CD4-positive, alpha-beta T cell treated with Interleukin-1 beta for 1 hour (primary cell): ENCODE measurements at regions not wholly inside any gene's neighbourhood (a gene's known extent, or its start where the extent isn't known, plus 50 kb on each side); places are given as distances from the start of the nearest gene placed in this dataset.
"Not testable (repeated sequence)": the region's sequence is repeated elsewhere in the genome, so short reads cannot be mapped to it uniquely, and the experiment has no call there.

Experiments
- DNase-seq, 2 donors: peaks; one replicate each; pipeline ENCODE4 v3.0.0-alpha.2; 2020 to 2022

GRCh38 chr2:212766921-212767320 lies 228.3 kb upstream of the ERBB4 start:
- no peak for DNase-seq

- DNase-seq: no peak
These were observed 214.2 kb upstream of the ERBB4 start for GRCh38 chr2:212752730-212753351.

DNA sequence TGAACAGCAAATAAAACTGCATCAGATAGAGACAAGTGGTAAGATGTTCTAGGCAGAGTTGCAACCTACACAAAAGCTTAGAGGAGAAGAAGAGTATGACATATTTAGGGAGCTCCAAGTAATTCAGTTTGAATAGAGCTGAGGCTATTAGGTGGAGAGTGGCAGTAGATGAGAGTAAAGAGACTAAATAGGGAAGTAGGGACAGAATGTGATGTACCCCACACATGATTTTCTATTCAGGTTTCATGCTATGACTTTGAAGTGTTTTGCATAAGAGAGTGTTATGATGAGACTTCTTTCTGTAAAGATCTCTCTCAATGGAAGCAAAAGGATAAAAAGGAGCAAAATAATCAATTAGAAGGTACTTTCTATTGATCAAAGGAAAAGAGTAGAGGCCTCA lies 206.8 kb upstream of the ERBB4 start:
- DNase-seq: no peak

DNA sequence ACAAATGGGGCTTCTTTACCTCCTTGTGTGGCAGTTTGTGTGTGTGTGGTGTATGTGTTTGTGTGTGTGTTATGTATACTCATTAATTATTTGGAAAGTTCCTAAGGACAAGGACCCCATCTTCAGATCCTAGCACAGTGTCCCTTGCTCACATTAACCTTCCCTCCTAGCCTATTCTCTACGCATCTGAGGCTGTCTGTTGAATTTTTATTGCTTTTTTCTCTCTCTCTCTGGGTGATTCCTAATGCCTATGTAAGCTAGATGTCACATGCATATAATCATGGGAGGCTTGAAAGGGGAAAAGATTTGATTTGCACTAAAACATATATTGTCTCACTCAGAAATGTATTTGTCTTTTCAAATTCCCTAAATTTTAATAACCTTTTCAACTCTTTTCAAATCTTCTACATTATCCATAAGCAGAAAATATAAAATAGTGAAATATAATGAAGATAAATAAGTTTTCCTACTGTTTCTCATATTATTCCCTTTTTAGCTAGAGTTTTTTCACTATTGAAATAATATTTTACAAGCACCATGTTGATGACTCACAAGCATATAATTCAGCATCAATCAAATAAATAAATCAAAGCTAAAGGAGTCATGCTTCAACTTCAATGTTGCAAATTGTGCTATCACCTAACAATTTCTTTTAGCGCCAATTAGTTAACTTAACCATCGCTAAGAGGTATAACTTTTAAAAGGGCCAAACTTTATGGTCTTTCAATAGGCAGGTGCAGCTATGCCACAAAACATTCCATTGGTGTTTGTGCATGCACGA lies 199.0 kb upstream of the ERBB4 start:
- DNase-seq: no peak

DNA sequence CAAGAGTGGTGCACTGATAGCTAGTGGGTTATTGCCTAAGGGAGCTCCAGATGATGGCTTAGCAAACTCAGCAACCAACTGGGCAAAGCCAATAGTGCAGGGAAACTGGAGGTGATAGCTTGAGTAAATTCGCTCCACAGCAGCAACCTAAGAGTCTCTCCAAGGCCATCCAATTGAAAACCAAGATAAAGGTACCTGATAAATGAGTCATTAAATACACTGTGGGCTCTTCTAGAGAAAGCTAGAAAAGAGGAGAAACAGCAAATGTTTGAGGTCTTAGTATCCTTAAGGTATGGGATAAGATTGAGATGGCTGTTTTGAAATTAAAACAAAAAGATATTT lies 197.8 kb upstream of the ERBB4 start:
- DNase-seq: no peak

DNA sequence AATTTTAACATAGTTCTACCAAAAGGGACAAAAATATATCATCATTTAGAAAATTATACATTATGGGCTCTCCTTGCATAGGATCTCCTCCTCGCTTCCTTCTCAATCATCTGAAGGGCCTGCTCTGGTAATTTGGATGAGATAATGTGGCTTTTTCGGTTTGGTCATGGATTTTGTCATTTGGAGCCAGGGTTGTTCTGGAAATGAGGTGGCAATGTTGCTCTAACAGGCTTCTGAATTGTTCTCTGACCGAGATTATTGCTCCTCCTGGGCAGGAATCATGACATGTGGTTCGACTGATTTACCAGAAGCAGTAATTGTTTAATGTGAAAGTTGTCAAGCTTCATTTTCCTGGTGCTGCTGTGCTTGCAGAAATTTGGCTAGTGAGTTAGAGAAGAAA lies 194.7 kb upstream of the ERBB4 start:
- DNase-seq: no peak

DNA sequence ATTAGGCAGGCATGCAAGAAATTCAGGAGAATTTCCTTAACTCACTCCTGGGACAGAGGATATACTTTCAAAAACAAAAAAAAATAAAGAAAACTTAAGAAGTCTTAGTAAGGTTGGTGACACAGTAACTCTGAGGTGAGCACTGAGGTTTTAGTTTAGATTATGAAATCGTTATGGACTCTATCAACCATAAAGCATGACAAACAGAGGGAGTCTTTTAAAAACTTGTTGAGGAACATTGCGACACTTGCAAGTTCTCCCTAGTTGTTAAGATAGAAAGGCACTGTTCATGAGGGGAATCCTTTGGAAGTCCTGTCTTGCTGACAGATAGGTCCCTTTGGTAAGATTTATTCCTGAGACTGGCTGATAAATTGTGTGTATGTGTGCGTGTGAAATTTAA lies 194.3 kb upstream of the ERBB4 start:
- no peak for DNase-seq

- no peak for DNase-seq
These were observed 192.4 kb upstream of the ERBB4 start for GRCh38 chr2:212730994-212731393.

GRCh38 chr2:212728717-212729116 lies 190.1 kb upstream of the ERBB4 start:
- DNase-seq: no peak

DNA sequence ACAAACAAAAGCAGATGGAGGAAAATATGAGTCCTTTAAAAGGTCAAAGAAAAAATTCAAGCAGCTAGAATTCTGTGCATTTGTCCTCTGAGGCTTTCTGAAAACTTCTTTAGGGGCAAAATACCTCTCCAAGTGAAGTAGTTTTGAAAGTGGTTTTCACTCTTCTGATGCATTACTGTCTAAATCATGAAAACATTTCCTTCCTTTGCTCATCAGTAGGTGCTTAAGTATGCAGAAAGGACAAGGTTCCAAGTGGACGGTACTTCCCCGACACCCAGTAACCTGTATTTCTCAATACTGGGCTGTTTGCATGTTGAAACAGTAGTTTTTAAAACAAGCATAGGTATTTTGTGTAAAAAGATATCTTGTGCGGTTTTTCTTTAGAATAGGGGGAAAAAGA lies 189.1 kb upstream of the ERBB4 start:
- no peak for DNase-seq

GRCh38 chr2:212726403-212726802 lies 187.8 kb upstream of the ERBB4 start:
- DNase-seq: no peak

GRCh38 chr2:212725180-212725579 lies 186.6 kb upstream of the ERBB4 start:
- DNase-seq: peak in 1 of 2 donors; percentile 2

GRCh38 chr2:212723226-212723625 lies 184.6 kb upstream of the ERBB4 start:
- DNase-seq: no peak

GRCh38 chr2:212722046-212722445 lies 183.4 kb upstream of the ERBB4 start:
- DNase-seq: no peak

- no peak for DNase-seq
These were observed 182.4 kb upstream of the ERBB4 start for GRCh38 chr2:212721026-212721451.

DNA sequence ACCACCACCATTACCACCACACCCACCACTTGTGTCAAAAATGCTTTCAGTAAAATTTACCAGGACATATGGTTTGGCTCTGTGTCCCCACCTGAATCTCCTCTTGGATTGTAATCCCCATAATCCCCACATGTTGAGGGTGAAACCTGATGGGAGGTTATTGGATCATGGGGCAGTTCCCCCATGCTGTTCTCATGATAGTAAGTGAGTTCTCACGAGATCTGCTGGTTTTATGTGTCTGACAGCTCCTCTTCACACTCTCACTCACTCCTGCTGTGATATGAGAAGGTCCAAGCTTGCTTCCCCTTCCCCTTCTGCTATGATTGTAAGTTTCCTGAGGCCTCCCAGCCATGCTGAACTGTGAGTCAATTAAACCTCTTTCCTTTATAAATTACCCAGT lies 176.8 kb upstream of the ERBB4 start:
- DNase-seq: not testable (repeated sequence)

- no peak for DNase-seq
These were observed 175.1 kb upstream of the ERBB4 start for GRCh38 chr2:212713681-212714080.

DNA sequence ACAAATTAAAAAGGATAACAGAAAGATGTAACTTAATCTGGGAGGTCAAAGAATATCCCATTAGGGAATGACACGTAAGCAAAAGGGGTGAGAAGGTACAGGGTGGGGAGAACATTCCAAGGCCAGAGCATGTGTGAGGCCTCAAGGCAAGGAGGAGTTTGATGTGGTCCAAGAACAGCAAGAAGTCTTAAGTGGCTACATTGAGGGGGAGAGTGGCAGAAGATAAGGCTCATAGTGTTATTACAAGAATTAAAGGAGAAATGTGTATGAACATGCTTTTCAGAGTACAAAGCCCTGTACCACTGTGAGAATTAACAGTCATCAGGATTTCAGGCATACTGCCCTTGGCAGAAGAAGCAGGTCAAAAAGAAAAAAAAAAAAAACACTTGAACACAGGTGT lies 174.4 kb upstream of the ERBB4 start:
- DNase-seq: no peak

- DNase-seq: no peak
These were observed 173.9 kb upstream of the ERBB4 start for GRCh38 chr2:212712466-212712865.

DNA sequence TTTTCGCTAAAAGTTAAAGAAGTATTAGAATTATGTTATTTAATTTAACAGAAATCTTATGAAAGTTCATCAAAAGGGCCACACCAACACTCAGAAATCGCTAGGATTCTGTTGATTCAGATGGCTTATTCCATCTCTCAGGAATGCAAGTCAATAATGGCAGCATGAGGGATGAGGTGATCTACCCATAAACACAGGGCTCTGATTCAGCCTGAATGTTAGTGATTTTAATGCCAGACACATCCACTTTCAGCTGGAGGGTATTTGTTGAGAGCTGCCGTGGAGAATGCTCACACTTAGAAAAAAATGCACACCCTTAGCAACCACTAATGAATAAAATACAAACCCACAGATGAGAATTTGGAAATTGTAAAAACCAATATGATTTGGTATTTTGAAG lies 173.3 kb upstream of the ERBB4 start:
- no peak for DNase-seq

GRCh38 chr2:212709280-212709679 lies 170.7 kb upstream of the ERBB4 start:
- no peak for DNase-seq

DNA sequence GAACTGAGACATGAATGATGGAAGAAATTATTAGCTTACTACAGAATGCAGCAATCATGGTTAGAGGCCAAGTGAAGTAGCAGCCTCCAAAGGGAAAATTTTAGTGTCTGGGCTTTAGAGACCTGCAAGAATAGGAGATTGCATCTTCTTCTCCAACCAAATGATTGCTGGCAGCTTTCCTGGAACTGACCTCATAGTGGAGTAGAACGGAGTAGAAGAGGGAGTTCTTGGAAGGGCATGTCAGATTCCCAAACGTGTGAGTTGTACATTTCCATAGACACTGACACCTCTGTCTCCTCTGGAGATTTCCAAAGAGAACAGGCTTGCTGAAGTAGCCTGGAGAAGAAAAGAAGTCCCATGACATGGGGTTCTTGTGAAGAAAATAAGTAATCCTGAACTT lies 169.8 kb upstream of the ERBB4 start:
- DNase-seq: no peak

DNA sequence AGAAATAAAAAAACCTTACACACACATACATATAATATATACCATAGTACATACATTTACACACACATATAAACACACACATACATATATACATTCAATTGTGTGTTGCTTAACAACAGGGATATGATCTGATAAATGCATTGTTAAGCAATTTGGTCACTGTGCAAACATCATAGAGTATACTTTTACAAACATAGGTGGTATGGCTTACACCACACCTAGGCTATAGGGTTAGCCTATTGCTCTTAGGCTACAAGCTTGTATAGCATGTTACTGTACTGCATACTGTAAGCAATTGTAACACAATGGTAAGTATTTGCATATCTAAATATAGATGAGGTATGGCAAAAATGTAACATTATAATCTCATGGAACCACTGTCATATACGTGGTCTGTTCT lies 156.8 kb upstream of the ERBB4 start:
- DNase-seq: no peak

- DNase-seq: no peak
These were observed 155.8 kb upstream of the ERBB4 start for GRCh38 chr2:212694398-212694797.

DNA sequence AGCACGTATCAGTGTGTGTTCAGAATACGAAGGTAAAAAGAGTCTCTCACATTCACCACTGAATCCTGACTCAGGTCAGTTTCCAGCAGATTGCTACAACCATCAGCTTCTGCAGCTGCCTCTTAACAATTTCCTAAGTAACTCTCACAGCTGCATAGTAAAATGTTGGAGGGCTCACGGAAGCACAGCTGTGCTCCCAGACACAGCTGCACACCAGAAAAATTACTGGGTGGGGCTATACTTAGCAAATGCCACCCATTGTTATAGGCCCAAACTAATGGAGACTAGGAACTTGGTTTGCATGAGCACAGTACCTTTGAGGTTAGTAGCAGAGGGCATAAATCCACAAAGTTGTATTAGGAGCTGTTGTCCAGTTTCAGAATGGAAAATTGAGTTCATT lies 153.9 kb upstream of the ERBB4 start:
- no peak for DNase-seq
